Trophoblast cell (in vitro differentiated cells and primary cell): ENCODE measurements at regions not wholly inside any gene's neighbourhood (a gene's known extent, or its start where the extent isn't known, plus 50 kb on each side); places are given as distances from the start of the nearest gene placed in this dataset.

Experiments
- DNase-seq, 2 donors: peaks; one replicate each; pipeline ENCODE4 v3.0.0-alpha.2; 2016
- H2AFZ ChIP-seq: 2 replicates; pipeline ENCODE4 v1.6.1; 2013; ENCODE audit warnings: low read length, moderate library complexity, mild to moderate bottlenecking; ENCODE audit not compliant: insufficient read depth, poor library complexity
- H2AK5ac ChIP-seq: 2 replicates; pipeline ENCODE4 v1.6.1; 2013; ENCODE audit warnings: mild to moderate bottlenecking, low read length
- H2BK120ac ChIP-seq: 2 replicates; pipeline ENCODE4 v1.6.1; 2013; ENCODE audit warnings: low read length, mild to moderate bottlenecking, moderate library complexity; ENCODE audit not compliant: insufficient read depth, poor library complexity
- H2BK12ac ChIP-seq: 2 replicates; pipeline ENCODE4 v1.6.1; 2013; ENCODE audit warnings: mild to moderate bottlenecking, low read length, moderate library complexity
- H2BK5ac ChIP-seq: 2 replicates; pipeline ENCODE4 v1.6.1; 2013; ENCODE audit warnings: low read length, low read depth, moderate library complexity, mild to moderate bottlenecking; ENCODE audit not compliant: poor library complexity
- H3K14ac ChIP-seq: 2 replicates; pipeline ENCODE4 v1.6.1; 2013; ENCODE audit warnings: mild to moderate bottlenecking, low read length
- H3K18ac ChIP-seq: 2 replicates; pipeline ENCODE4 v1.6.1; 2013; ENCODE audit warnings: mild to moderate bottlenecking, low read length
- H3K23ac ChIP-seq: 2 replicates; pipeline ENCODE4 v1.6.1; 2013; ENCODE audit warnings: low read length
- H3K27ac ChIP-seq: 2 replicates; pipeline ENCODE4 v1.5.1; 2013; ENCODE audit warnings: low read depth, mild to moderate bottlenecking, inconsistent platforms, low read length, moderate library complexity
- H3K27me3 ChIP-seq: 2 replicates; pipeline ENCODE4 v1.6.1; 2013; ENCODE audit warnings: inconsistent platforms, mild to moderate bottlenecking, low read length, moderate library complexity; ENCODE audit not compliant: insufficient read depth
- H3K36me3 ChIP-seq, 2 experiments: 1 replicate in 1 of 2; 2 replicates in 1 of 2; pipeline ENCODE4 v1.6.1; 2013; ENCODE audit warnings: low read length in 2 of 2, mild to moderate bottlenecking in 2 of 2, moderate library complexity in 1 of 2; ENCODE audit not compliant: insufficient read depth in 2 of 2, control insufficient read depth in 1 of 2
- H3K4ac ChIP-seq: 2 replicates; pipeline ENCODE4 v1.6.1; 2013; ENCODE audit warnings: low read depth, mild to moderate bottlenecking, low read length, moderate library complexity
- H3K4me1 ChIP-seq, 2 experiments: 1 replicate in 1 of 2; 2 replicates in 1 of 2; pipeline ENCODE4 v1.6.1; 2013; ENCODE audit warnings: low read length in 2 of 2, mild to moderate bottlenecking in 2 of 2, moderate library complexity in 1 of 2; ENCODE audit not compliant: insufficient read depth in 2 of 2, control insufficient read depth in 1 of 2
- H3K4me2 ChIP-seq: 2 replicates; pipeline ENCODE4 v1.6.1; 2013; ENCODE audit warnings: inconsistent platforms, mild to moderate bottlenecking, low read length, moderate library complexity
- H3K4me3 ChIP-seq: 2 replicates; pipeline ENCODE4 v1.5.1; 2013; ENCODE audit warnings: mild to moderate bottlenecking, low read depth, low read length, inconsistent platforms
- H3K79me1 ChIP-seq: one replicate; pipeline ENCODE4 v1.6.1; 2013; ENCODE audit warnings: low read length
- H3K79me2 ChIP-seq: 2 replicates; pipeline ENCODE4 v1.6.1; 2013; ENCODE audit warnings: low read length, mild to moderate bottlenecking; ENCODE audit not compliant: control insufficient read depth, insufficient read depth, poor library complexity
- H3K9ac ChIP-seq: 2 replicates; pipeline ENCODE4 v1.6.1; 2013; ENCODE audit warnings: mild to moderate bottlenecking, low read length
- H3K9me3 ChIP-seq: 2 replicates; pipeline ENCODE4 v1.6.1; 2013; ENCODE audit warnings: low read depth, mild to moderate bottlenecking, control low read depth, inconsistent platforms, low read length; ENCODE audit not compliant: insufficient read depth
- H4K12ac ChIP-seq: 2 replicates; pipeline ENCODE4 v1.6.1; 2013; ENCODE audit warnings: low read depth, mild to moderate bottlenecking, low read length, moderate library complexity
- H4K8ac ChIP-seq: 2 replicates; pipeline ENCODE4 v1.6.1; 2013; ENCODE audit warnings: low read depth, mild to moderate bottlenecking, low read length, moderate library complexity
- H4K91ac ChIP-seq: one replicate; pipeline ENCODE4 v1.6.1; 2013; ENCODE audit warnings: low read depth, mild to moderate bottlenecking, low read length, moderate library complexity
- WGBS: extraction: QIAGEN DNeasy Blood & Tissue Kit; methylation state at CpG from one replicate; pipeline ENCODE4 v1.1.7; 2013; ENCODE audit warnings: missing lambda C conversion rate; ENCODE audit not compliant: insufficient read length, insufficient coverage; ENCODE audit errors: extremely low coverage; 5-methylcytosine and 5-hydroxymethylcytosine counted together

DNA sequence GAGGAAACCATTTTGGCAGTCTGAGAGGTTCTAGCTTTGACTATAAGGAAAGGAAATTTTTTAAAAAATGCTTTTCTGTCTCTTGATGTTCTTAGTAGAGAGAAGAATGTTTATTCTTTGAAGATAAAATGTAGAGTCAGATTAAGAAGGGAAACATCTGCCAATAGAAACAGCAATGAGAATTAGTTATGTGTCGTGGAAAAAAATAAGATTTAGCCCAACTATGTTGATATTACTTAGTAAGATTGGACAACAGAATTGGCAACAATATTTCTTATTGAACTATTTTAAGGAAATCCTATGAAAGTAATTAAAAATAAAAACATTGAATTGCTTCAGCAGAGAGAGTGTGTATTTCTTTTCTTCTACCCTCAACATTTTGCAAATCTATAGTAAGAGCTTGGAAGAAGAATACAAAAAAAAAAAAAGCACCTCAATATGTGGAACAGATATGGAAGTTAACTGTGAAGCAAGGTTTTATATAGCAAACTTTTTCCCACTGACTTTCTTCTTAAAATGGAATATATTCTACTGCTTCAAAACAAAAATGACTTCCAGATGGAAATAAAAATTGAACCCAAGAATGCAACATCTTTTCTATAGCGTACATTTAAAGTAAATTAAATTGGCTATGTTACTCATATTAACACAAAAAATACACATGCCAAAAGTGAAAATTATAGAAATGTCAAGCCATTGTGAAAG, 177.9 kb downstream of the FAM124B start:
- Histone ChIP-seq H3K27ac (no peak overlapping the region), H3K4ac (no peak overlapping the region), H3K23ac (no peak overlapping the region), H3K18ac (no peak overlapping the region), H2AFZ (no peak overlapping the region), H4K12ac (no peak overlapping the region), H2BK120ac (no peak overlapping the region), H4K8ac (no peak overlapping the region), H3K4me1 (peaks cover 7 to 9% of the 10 kb centered on the region in 2 experiments), H2BK5ac (no peak overlapping the region), H3K14ac (no peak overlapping the region), H3K4me3 (no peak overlapping the region), H2AK5ac (no peak overlapping the region), H3K4me2 (no peak overlapping the region), H3K9ac (no peak overlapping the region), H4K91ac (no peak overlapping the region), H3K36me3 (no peaks in the 10 kb centered on the region), H3K79me1 (peaks cover 7% of the 10 kb centered on the region), H3K27me3 (no peaks in the 10 kb centered on the region), H3K9me3 (no peaks in the 10 kb centered on the region), H3K79me2 (no peaks in the 10 kb centered on the region), H2BK12ac (no peak overlapping the region)
- WGBS, result no CpG with 5 or more reads among the region's 2 CpGs
- DNase-seq, result no peak

DNA sequence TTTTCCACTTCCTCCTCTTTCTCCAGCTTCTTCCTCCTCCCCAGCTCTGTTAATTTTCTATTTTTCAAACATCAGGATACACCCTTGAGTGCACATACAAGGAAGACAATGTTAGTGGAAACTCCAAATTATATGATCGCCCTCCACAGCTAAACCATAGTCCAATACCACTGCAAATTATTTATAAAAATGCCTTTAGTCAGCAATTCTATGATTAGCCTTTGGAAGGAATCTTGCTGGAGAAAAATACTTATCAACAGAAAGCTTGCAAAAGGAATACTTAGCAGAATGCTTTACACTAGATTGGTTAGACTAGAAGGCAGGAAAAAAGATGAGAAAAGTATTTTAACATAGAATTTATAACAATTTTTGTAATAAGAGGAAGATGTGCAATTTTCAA, 178.9 kb downstream of the FAM124B start:
- Histone ChIP-seq H4K8ac (no peak overlapping the region), H3K23ac (no peak overlapping the region), H3K4me2 (no peak overlapping the region), H3K18ac (no peak overlapping the region), H3K36me3 (no peaks in the 10 kb centered on the region), H3K27ac (no peak overlapping the region), H2AK5ac (no peak overlapping the region), H3K4me1 (peaks cover 7 to 9% of the 10 kb centered on the region in 2 experiments), H2BK12ac (no peak overlapping the region), H2BK120ac (no peak overlapping the region), H3K9ac (no peak overlapping the region), H3K79me2 (no peaks in the 10 kb centered on the region), H3K9me3 (no peaks in the 10 kb centered on the region), H3K4me3 (no peak overlapping the region), H3K79me1 (peaks cover 7% of the 10 kb centered on the region), H3K4ac (no peak overlapping the region), H3K27me3 (no peaks in the 10 kb centered on the region), H2BK5ac (no peak overlapping the region), H2AFZ (no peak overlapping the region), H3K14ac (no peak overlapping the region), H4K91ac (no peak overlapping the region), H4K12ac (no peak overlapping the region)
- no peak for DNase-seq
- WGBS, result no CpG with 5 or more reads among the region's 1 CpG

DNA sequence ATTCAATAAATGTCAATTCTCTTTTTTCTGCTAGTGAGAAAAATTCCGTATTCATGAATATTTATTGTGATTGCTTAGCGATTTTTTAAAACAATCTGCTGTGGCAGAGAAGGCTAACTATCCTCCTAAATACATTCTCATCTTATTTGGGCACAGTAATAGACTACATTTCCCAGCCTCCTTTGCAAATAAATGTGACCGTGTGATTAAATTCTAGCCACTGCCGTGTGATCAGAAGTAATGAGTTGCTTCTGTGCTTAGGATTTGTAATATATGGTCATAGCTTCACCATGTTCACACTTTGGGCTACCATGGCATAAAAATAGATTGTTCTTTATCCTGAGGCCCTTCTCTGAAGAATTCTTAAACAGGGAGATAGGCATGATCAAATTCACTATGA, 179.6 kb downstream of the FAM124B start:
- no peak overlapping the region for H2AFZ ChIP-seq
- H3K23ac ChIP-seq, result no peak overlapping the region
- H2AK5ac ChIP-seq, result no peak overlapping the region
- no peak overlapping the region for H3K27ac ChIP-seq
- H3K79me1 ChIP-seq, result peaks cover 7% of the 10 kb centered on the region
- no peak overlapping the region for H3K18ac ChIP-seq
- no peaks in the 10 kb centered on the region for H3K9me3 ChIP-seq
- H3K14ac ChIP-seq, result no peak overlapping the region
- no CpG with 5 or more reads among the region's 4 CpGs for whole genome bisulfite sequencing
- no peak overlapping the region for H3K9ac ChIP-seq
- no peak for DNase-seq
- H3K36me3 ChIP-seq, result no peaks in the 10 kb centered on the region
- H3K4me2 ChIP-seq, result no peak overlapping the region
- H3K4ac ChIP-seq, result no peak overlapping the region
- no peak overlapping the region for H2BK12ac ChIP-seq
- H4K91ac ChIP-seq, result no peak overlapping the region
- peaks cover 7 to 9% of the 10 kb centered on the region in 2 experiments for H3K4me1 ChIP-seq
- peak overlapping the region; percentile 38 for H4K8ac ChIP-seq
- H3K4me3 ChIP-seq, result no peak overlapping the region
- H3K27me3 ChIP-seq, result no peaks in the 10 kb centered on the region
- no peak overlapping the region for H2BK5ac ChIP-seq
- no peak overlapping the region for H2BK120ac ChIP-seq
- H3K79me2 ChIP-seq, result no peaks in the 10 kb centered on the region
- H4K12ac ChIP-seq, result no peak overlapping the region

DNA sequence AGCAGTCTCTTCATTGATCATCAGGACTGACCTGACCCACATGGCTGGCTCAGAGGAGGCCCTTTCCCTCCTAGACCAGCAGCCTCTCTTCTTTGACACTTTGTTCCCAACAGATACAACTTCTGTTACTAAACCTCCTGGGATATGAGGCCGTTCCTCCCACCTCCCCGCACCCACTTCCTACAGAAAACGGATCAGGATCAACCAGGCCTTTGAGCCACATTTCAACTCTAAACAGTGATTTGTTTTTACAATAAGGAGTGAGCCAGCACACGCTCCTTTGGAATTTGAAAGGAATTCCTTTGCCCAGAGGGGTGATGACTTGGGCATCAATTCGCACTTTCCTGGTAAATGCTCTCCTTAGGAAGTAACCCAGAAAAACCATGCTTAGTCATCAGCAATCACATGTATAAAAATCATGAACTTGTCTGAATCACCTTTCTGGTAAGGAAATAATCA, 180.4 kb downstream of the FAM124B start:
- no peak overlapping the region for H3K9ac ChIP-seq
- peak overlapping the region; percentile 89 for H3K14ac ChIP-seq
- H2BK5ac ChIP-seq, result peak overlapping the region; percentile 50
- H3K36me3 ChIP-seq, result no peaks in the 10 kb centered on the region
- peak; percentile 36 to 66 for DNase-seq
- H3K27ac ChIP-seq, result peak overlapping the region; percentile 40
- no peaks in the 10 kb centered on the region for H3K9me3 ChIP-seq
- peak overlapping the region; percentile 58 for H4K8ac ChIP-seq
- peaks cover 7 to 9% of the 10 kb centered on the region in 2 experiments for H3K4me1 ChIP-seq
- no peak overlapping the region for H2AFZ ChIP-seq
- H3K79me2 ChIP-seq, result no peaks in the 10 kb centered on the region
- no peak overlapping the region for H3K4ac ChIP-seq
- H4K12ac ChIP-seq, result no peak overlapping the region
- peak overlapping the region; percentile 33 for H3K18ac ChIP-seq
- WGBS, result no CpG with 5 or more reads among the region's 5 CpGs
- H2BK12ac ChIP-seq, result peak overlapping the region; percentile 97
- no peak overlapping the region for H3K23ac ChIP-seq
- no peak overlapping the region for H2AK5ac ChIP-seq
- no peaks in the 10 kb centered on the region for H3K27me3 ChIP-seq
- H3K4me3 ChIP-seq, result no peak overlapping the region
- no peak overlapping the region for H3K4me2 ChIP-seq
- peaks cover 7% of the 10 kb centered on the region for H3K79me1 ChIP-seq
- peak overlapping the region; percentile 79 for H4K91ac ChIP-seq
- H2BK120ac ChIP-seq, result peak overlapping the region; percentile 41
